ENCODE measurements at regions not wholly inside any gene's neighbourhood (a gene's known extent, or its start where the extent isn't known, plus 50 kb on each side); places are given as distances from the start of the nearest gene placed in this dataset.

DNA sequence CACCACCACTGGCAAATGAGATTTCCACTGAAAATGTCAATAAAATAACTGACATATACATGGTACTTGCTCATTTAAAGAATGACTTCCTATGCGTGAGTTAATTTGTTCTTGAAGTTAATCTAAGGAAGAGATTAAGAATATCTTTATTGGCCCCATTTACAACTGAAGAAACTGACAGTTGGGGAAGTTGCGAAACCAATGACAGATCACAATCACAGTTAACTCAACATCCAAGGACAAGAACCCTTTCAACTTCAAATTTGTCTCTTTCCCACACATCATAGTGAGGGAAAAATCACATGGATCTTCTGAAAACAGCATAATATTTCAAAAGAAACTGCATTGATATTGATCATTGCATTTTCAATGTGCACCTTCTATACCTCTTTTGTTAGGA lies 565.4 kb downstream of the IRS1 start:
- TF ChIP-seq, protein P1, sequence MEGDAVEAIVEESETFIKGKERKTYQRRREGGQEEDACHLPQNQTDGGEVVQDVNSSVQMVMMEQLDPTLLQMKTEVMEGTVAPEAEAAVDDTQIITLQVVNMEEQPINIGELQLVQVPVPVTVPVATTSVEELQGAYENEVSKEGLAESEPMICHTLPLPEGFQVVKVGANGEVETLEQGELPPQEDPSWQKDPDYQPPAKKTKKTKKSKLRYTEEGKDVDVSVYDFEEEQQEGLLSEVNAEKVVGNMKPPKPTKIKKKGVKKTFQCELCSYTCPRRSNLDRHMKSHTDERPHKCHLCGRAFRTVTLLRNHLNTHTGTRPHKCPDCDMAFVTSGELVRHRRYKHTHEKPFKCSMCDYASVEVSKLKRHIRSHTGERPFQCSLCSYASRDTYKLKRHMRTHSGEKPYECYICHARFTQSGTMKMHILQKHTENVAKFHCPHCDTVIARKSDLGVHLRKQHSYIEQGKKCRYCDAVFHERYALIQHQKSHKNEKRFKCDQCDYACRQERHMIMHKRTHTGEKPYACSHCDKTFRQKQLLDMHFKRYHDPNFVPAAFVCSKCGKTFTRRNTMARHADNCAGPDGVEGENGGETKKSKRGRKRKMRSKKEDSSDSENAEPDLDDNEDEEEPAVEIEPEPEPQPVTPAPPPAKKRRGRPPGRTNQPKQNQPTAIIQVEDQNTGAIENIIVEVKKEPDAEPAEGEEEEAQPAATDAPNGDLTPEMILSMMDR (IDR thresholded peaks at IDR 0.05), result no peak
- TF ChIP-seq POLR2AphosphoS5 (IDR thresholded peaks at IDR 0.05; ENCODE audit: low read depth, low read length) (no peak), REST (IDR thresholded peaks at IDR 0.05; ENCODE audit: insufficient read depth in 1 of 2, low read depth in 2 of 2, low read length in 1 of 2) (no peak), SIN3A (IDR thresholded peaks at IDR 0.05; ENCODE audit: borderline replicate concordance, insufficient read depth, low read depth, low read length) (no peak), TCF7L2 (IDR thresholded peaks at IDR 0.05; ENCODE audit: low read depth, low read length) (no peak)

Data from Panc1 (cell line).